Eye (tissue), 1 donor: ENCODE measurements at regions not wholly inside any gene's neighbourhood (a gene's known extent, or its start where the extent isn't known, plus 50 kb on each side); places are given as distances from the start of the nearest gene placed in this dataset.
"Not testable (repeated sequence)": the region's sequence is repeated elsewhere in the genome, so short reads cannot be mapped to it uniquely, and the experiment has no call there.

ENCODE experiments used
- DNase-seq: peaks from one replicate; pipeline ENCODE4 v3.0.0-alpha.2; 2015

DNA sequence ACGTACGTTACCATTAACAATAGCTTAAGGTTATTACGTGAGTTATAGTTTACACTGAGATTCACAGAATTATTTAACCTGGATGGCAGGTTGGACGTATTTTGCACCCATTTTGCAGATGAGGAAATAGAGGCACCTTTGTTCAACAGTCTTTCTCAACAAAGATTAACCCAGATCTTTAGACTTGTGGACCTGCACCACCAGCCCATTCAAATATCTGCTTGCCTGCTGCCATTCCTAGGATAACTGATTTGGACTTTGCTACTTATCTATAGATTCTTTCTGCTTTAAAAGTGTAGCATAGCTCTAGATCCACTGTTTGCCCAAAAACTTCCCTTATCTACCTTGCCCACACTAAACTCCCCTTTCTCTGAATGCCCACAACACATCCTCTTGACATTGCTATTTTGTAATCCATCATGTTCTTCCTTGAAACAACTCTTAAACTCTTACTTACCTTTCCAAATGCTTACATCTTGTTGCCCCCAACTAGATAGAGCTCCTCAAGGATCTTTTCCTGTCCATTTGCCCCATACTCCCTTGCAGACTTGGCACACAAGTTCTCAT lies 56.4 kb upstream of the TNFAIP3 start:
- DNase-seq: no peak

DNA sequence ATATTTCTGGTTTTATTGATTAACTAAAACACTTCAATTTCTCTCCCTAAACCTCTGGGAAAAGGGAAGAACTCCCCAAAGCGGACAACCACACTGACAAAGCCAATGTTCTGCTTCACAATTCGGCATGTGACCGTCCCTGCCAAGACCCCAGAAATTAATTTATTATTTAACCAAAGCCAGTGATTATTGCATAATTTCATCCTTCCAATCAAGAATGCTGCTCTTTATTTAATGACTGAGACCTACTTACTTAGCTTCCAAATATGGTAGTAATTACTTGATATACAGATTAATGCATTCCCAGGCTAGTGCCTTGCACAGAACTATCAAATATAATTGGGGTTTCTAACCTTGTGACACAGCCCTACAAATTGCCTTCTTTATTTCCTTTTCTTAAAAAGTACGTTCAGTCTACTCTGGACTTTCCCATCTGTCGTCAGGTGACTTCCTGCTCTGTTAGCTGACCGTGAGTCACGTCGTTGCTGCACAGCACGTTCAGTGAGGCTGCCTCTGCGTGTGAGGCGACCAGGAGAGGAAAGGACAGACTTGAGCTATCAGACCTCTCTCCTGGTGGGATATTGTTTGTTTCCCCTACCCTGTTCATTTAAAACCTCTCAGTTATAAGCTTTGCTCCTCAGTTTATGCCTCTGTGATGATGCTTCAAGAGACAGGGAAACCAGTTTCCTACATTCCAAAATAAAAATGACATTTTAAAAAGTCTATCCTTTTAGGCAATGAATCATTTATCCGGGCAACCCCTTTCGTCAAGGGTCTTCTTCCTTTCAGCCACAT lies 55.7 kb upstream of the TNFAIP3 start:
- DNase-seq: no peak

DNA sequence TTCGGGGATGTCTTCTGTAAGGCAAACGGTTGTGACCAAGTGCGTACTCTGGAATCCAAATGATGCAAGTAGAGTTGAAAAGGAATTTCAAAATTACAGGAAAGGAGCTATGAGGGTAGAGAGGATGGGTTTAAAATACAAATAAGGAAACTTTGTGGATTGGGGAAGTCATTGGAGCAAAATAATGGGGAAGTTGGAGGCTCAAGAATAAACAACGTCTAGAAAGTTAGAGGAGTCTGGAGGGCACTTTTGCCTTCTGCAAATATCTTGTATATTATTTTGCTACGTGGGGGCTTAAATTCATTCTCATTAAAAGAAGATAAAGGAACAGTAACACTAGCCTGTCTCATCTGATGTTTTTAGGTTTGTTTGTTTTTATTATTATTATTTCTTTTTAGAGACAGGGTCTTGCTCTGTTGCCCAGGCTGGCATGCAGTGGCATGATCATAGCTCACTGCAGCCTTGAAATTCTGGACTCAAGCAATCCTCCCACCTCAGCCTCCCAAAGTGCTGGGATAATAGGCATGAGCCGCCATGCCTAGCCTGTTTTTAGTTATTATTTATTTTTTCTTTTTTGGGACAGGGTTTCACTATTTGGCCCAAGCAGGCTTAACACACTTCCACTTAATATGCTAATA lies 55.0 kb upstream of the TNFAIP3 start:
- no peak for DNase-seq

DNA sequence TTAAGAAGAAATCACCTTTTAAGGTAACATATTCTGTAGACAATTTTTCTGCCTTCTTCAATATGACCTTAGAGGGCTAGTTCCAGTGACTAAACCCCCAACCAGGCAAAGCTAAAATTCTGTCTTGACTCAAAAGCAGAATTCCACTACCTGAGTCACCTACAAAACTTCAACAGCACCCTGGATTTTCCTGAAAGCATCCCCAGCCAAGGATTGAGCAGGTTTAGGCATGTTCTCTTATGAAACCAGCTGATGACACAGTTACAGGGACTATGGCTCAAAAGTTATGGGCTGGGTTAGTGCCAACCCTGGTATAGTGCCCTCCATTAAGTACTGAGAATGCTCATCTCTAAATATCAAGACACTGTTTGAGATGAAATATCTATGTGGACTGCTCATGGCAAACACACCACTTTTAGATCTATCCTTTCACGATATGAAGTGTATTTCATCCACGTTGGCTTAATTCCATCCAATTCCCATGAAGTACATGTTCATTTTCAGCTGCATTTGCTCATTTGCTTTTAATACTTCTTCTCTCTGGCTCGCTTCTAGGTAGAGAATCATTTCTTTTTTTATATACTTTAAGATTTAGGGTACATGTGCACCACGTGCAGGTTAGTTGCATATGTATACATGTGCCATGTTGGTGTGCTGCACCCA lies 53.6 kb upstream of the TNFAIP3 start:
- no peak for DNase-seq

DNA sequence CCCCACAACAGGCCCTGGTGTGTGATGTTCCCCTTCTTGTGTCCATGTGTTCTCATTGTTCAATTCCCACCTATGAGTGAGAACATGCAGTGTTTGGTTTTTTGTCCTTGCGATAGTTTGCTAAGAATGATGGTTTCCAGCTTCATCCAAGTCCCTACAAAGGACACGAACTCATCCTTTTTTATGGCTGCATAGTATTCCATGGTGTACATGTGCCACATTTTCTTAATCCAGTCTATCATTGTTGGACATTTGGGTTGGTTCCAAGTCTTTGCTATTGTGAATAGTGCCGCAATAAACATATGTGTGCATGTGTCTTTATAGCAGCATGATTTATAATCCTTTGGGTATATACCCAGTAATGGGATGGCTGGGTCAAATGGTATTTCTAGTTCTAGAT lies 53.0 kb upstream of the TNFAIP3 start:
- not testable (repeated sequence) for DNase-seq

DNA sequence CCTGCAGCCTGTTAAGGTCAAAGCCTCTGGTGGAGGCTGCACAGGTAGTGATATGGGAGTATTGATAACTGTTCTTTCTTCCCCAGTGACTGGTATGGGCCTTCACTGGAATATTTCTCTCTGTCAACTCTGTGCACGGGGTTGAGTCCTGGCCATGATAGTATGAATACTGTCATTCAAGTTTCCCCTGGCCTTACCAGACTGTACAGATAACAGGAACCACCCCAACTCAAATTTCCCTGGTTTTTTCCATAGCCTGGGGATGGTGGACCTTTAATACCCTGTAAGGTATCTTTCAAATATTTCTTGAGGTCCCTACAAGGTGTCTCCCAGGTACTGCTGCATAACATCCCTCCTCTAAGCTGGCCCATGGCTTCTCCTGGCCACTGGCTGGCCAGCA lies 51.4 kb upstream of the TNFAIP3 start:
- DNase-seq: no peak

DNA sequence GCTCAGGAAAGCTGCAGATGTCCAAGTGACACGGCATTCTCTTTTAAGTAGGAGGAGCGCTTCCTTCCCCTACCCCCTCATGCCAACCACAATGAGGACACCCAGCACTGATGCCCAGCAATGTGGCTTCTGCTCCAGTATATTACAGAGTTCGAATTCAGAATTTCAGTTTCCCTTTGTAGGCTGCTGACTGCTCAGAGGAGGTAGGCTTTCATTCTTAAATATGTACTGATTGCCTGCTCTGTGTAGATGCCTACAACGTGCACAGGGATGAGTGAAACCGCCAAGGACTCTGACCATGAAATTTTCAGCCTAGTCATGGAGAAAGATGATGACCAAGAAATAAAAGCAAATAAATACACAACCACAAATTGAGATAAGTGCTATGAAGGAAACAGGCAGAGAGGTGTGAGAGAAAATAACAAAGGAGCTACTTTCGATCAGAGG lies 50.9 kb upstream of the TNFAIP3 start:
- no peak for DNase-seq

DNA sequence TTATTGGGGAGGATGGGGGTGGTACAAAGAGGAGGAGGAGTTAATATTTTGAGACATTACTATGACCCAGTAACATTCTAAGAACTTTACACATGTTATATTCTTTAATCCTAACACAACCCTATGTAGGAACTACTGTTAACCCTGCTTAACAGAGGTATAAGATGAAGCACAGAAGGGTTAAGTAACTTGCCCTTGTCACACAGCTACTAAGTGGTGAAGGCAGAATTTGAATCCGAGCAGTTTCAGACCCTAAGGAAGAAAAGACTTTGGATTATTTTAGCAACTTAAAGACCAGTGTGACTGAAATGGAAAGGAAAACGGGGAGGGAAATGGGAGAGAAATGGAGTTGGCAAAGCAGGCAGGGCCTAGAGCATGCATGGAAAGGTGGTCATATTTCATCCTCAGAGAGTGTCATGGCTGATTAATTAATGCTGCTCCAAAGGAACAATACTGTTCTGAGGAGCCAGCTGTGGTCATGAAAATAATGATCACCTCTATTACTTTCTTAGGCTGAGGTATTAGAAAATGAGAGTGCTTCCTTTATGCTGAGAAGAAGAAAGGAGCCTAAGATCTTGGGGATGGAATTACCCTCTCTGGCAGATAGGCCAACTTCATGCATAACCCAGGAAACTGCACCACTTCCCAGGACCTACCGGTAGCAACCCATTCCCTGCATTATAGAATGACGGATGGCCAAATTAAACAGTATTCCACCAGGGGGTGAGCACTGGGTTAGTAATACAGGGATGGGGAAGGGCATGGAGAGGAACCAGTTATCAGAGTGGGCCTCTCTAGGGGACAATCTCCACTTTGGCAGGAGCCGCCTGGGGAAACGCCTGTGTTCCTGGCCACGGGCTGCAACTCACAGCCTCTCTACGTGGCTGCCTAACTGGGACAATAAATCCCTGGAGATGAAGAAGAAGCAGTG lies 50.1 kb upstream of the TNFAIP3 start:
- DNase-seq: no peak
